ENCODE measurements at regions not wholly inside any gene's neighbourhood (a gene's known extent, or its start where the extent isn't known, plus 50 kb on each side); places are given as distances from the start of the nearest gene placed in this dataset.

DNA sequence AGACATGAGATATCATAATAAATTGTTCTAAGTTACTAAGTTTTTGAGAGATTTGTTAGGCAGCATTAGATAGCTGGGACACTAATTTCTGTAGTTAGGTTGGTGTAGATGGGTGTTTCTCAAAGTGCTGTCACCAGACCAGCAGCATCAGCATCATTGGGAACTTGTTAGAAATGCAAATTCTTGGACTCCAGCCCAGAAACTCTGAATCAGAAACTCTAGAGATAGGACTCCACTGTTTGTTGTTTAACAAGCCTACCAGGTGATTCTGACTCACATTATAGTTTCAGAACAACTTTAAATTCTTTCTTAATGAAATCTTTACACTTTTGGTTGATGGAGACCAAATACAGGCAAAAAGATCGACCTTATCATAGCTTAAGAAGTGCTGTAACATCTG, 173.7 kb downstream of the PABPC4L start:
- no peak for DNase-seq (ENCODE audit: low read depth in 3 of 3, low spot score in 2 of 3)

GRCh38 chr4:134024251-134024650, 177.3 kb downstream of the PABPC4L start:
- DNase-seq (ENCODE audit: low read depth in 3 of 3, low spot score in 2 of 3) = no peak

DNA sequence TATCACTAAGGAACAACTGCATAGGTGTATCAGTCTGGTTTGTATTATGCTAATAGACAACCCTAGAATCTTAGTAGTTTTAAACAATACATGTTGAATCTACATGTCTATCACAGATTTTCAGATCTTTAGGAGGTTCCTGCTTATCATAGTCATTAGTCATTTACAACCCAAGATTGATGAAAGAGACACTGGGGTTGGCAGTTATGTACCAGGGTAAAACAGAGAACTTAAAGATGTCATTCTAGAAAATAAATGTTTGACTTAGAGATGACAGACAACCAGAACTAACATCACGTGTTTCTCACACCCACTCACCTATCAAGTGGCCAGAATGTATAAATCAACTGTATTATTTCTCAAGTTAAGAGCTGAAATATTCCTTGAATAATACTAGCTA, 181.9 kb downstream of the PABPC4L start:
- DNase-seq (ENCODE audit: low read depth in 3 of 3, low spot score in 2 of 3) = no peak

DNA sequence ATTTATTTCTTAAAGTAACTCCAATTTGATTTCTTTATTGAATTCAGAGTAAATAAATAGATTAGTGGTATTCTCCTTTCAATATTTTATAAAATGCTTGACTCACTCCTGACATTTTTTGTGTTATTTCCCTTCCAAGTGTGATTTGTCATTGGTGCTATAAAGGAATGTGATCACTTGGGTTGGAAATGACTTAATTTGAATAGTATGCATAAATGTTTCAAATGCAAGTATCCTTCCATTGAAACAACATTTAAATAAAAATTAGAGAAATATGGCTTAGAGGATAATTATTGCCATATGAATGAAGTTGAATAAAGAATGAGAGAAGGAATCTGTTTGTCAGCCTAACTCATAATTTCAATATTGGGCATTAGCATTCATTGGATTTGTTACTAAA, 182.7 kb downstream of the PABPC4L start:
- DNase-seq (ENCODE audit: low read depth in 3 of 3, low spot score in 2 of 3) = no peak

- DNase-seq (ENCODE audit: low read depth in 3 of 3, low spot score in 2 of 3) = no peak
These were observed 200.5 kb downstream of the PABPC4L start for GRCh38 chr4:134001057-134001456.

DNA sequence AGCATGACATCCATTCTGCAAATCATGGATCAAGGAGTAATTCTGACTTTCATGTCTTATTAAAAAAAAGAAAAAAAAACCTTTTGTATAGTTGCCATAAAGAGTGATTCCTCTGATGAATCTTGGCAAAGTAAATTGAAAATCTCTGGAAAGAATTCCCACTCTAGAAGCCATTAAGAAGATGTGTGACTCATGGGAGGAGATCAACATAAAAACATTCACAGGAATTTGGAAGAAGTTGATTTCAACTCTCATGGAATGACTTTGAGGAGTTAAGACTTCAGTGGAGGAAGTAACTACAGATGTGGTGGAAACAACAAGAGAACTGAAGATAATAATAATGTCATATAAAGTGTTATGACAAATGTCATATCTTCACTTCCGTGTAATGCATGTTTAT, 204.2 kb downstream of the PABPC4L start:
- no peak for DNase-seq (ENCODE audit: low read depth in 3 of 3, low spot score in 2 of 3)

DNA sequence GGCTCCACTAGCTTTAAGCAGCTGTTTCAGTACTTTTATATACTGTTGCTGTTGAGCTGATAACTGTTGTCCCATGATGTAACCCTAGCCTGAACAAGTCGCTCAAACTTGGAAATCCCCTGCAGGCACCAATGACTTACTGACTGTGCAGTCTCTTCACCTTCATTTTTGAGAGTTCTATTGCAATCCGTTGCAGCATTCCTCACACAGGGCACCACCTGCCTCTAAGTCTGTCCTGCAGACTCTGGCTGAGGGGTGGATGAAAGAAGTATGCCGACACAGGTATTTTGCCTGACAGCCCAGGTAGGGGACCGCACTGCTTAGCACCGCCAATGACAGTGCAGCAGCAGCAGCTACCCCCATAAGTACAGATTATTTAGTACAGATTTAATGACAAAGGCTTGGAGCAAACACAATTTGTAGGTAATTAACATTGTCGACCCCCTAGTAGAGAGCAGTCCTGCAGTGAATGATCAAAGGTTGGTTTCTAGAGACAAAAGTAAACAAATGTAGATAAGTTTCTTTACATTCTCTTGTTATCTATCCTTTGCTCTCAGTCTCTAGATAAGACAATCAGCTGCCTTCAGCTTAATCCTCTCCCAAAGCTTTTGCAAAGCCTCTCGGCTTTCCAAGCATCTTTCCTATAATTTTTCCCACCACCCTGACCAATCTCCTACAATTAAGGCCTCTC, 205.0 kb downstream of the PABPC4L start:
- no peak for DNase-seq (ENCODE audit: low read depth in 3 of 3, low spot score in 2 of 3)

DNA sequence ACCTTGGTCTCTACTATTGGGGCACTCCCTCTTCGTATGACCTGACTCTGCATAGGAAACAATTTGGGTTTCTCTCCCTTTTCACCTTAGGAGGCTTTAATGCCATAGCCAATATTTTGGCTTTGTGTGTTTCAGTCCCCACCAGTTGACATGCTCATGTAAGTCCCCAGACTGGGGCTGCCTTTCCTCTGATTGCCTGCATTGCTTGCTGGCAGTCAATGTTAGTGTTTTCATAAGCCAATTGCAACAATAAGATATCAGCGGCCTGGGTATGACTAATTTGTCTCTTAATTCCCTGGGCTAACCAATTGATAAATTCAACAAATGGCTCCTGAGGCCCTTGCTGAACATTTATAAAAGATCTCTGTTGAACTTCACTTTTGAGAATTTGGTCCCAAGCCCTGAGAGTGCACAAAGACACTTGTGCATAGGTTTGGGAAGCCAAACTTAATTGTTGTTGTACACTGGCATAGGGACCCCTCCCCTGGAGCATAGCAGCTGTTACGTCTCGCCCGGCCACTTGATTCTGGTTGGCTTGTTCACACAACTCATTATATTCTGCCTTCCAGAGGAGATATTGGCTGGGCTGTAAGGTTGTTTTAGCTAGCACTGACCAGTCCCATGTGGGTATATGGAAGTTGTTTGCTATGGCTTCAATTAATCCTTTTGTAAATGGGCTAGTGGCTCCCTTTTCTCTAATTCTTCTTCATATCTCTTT, 206.2 kb downstream of the PABPC4L start:
- DNase-seq (ENCODE audit: low read depth in 3 of 3, low spot score in 2 of 3) = no peak

- DNase-seq (ENCODE audit: low read depth in 3 of 3, low spot score in 2 of 3) = no peak
These were observed 218.9 kb downstream of the PABPC4L start for GRCh38 chr4:133982533-133983224.

- DNase-seq (ENCODE audit: low read depth in 3 of 3, low spot score in 2 of 3) = no peak
These were observed 220.3 kb downstream of the PABPC4L start for GRCh38 chr4:133981327-133981726.

DNA sequence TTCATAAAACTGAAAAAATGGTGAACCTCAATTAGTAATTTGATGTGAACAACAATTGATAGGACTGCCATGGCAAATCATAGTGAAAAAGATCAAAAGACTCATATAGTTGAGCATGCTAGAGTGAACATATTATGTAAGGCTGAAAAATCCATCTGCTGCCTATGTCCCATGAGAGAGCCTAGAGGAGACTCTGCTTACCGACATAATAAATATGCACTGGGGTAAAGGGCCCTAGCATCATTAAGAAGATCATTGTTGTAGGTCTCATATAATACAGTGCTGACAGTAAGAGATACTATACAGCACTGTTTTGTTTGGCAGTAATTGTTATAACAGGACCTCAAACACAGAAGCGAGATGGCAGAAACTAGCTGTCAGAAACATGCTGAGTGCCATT, 229.0 kb downstream of the PABPC4L start:
- DNase-seq (ENCODE audit: low read depth in 3 of 3, low spot score in 2 of 3) = no peak

- DNase-seq (ENCODE audit: low read depth in 3 of 3, low spot score in 2 of 3) = peak in 1 of 3 donors; percentile 1
These were observed 232.3 kb downstream of the PABPC4L start for GRCh38 chr4:133969202-133969848.

DNA sequence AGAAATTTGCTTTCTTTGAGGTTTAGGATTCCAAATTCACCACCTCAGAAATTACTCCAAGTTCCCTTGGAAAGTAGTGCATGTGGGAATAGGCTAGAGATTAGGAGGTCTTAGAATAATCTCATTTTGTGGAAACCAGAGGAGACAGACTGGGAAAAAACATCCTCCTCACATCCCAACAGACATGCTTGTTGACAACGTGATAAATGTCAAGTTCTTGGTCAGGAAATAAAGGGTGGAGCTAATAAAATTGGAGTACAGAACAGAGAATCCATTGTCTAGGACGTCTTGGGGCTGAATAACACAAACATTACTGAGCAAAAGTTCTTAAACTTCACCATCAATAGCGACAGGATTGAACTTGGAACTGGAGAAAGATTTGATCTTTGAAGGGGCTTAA, 233.4 kb downstream of the PABPC4L start:
- no peak for DNase-seq (ENCODE audit: low read depth in 3 of 3, low spot score in 2 of 3)

DNA sequence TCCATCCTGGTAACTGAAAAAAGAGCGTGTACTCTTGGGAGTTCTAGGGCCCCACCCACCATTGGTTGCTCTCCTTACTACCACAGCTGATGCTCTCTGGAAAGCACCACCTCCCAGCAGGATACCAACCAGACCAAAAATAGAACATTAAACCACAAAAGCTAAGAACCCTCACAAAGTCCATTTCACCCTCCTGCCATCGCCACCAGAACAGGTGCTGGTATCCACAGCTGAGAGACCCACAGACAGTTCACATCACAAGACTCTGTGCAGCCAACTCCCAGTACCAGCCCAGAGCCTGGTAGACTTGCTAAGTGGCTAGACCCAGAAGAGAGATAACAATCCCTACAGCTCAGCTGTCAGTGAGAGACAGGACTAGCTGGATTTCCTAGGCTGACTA, 240.6 kb downstream of the PABPC4L start:
- DNase-seq (ENCODE audit: low read depth in 3 of 3, low spot score in 2 of 3) = no peak

GRCh38 chr4:133943081-133943480, 258.5 kb downstream of the PABPC4L start:
- DNase-seq (ENCODE audit: low read depth in 3 of 3, low spot score in 2 of 3) = no peak

GRCh38 chr4:133938061-133938460, 263.5 kb downstream of the PABPC4L start:
- DNase-seq (ENCODE audit: low read depth in 3 of 3, low spot score in 2 of 3) = no peak

DNA sequence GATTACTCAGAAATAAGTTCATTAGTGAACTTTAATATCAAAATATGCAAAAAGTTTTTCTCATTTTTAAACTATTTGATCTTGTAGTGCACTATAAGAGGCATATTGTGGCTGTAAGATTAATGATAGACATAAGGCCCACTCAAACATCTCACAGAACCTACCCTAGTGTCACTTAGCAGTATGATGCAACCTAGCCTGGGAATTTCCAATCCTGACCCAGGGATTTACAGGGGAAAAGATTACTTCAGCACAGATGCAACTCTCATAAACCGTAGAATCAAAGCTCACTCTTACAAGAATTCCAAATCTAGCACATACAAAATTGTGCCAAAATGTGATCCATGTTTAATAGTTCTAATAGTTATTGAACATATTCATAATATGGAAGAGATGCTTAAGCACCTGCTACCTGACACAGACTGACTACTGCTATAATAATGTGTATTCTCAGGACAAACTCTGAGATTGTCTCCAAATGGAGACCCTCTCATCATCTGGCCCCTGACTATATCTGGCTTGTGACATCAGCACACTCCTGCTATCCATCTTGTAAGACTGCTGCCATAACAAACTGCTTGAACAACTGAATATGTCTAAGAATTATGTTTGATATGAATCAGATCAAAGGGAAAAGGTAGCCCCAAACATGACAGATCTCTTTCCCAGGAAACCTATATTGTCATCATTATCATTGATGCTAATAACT, 271.9 kb downstream of the PABPC4L start:
- no peak for DNase-seq (ENCODE audit: low read depth in 3 of 3, low spot score in 2 of 3)

DNA sequence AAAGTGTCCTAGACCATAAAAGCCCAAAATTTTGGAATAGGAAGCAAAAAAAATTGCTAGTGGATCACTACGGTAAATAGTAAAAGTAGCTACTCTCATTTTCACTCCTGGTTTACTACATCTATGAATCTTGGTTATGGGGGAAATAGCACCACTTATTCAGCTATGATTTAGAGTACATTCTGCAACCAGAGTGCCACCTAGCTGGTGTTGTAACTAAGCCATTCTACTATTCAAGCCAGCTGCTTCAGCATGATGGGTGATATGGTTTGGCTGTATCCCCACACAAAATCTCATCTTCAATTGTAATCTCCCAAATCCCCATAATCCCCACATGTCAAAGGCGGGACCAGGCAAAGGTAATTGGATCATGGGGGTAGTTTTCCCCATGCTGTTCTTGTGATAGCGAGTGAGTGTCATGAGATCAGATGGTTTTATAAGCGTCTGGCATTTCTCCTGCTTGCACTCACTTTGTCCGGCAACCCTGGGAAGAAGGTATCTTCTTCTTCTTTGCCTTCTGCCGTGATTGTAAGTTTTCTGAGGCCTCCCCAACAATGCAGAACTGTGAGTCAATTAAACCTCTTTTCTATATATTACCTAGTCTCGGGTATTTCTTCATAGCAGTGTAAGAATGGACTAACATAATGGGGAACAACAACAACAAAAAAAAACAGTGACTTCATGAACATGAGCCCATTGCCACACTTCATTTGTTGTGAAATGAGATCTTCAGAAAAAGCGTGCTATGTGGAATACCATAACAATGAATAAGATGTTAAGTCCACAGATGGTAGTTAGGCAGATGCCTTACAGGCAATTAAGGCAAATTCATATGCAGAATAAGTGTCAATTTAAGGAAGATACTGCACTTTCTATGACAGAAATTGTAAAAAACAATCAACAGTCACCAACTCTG, 280.1 kb downstream of the PABPC4L start:
- DNase-seq (ENCODE audit: low read depth in 3 of 3, low spot score in 2 of 3) = no peak

DNA sequence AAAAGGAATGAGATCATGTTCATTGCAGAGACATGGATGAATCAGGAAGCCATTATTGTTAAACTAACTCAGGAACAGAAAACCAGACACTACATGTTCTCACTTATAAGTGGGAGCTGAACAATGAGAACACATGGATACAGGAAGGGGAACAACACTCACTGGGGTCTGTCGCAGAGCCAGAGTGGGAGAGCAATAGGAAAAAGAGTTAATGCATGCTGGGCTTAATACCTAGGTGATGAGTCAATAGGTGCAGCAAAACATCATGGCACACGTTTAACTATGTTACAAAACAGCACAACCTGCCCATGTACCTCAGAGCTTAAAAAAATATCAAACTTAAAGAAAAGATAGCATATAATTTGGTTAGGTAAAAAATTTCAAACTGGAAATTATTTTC, 281.4 kb downstream of the PABPC4L start:
- no peak for DNase-seq (ENCODE audit: low read depth in 3 of 3, low spot score in 2 of 3)

DNA sequence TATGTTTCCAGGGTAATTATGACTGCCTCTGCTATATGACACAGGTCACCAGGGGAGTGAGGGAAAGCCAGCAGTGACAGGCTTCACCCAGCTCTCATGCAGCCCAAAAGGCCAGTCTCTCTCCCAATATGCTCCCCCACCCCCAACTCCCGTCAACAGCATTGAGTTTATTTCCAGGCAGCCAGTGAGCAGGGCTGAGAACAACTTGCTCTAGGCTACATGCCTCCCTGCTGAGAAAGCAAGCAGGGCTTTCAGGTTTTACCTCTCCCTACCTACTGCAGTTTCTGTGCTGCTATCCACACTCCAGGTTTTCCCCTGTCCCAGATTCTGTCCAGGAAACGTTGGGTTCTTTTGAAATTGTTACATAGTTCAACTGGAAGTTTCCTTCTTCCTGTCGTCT, 291.4 kb downstream of the PABPC4L start:
- DNase-seq (ENCODE audit: low read depth in 3 of 3, low spot score in 2 of 3) = no peak

Measured in right renal cortex interstitium (tissue), 3 donors.